NCI-H69 (cell line): ENCODE measurements at regions not wholly inside any gene's neighbourhood (a gene's known extent, or its start where the extent isn't known, plus 50 kb on each side); places are given as distances from the start of the nearest gene placed in this dataset.
A peak's percentile ranks its signal among the peaks of the same experiment; 100 is the strongest.

ENCODE experiments used
- DNase-seq: peaks from one replicate; lab custom pipeline; 2025; lab: John Stamatoyannopoulos, UW

GRCh38 chr5:19352120-19352519 lies 635.9 kb downstream of the CDH18 start:
- DNase-seq, result no peak

GRCh38 chr5:19369048-19369447 lies 619.0 kb downstream of the CDH18 start:
- peak; percentile 20 for DNase-seq

DNA sequence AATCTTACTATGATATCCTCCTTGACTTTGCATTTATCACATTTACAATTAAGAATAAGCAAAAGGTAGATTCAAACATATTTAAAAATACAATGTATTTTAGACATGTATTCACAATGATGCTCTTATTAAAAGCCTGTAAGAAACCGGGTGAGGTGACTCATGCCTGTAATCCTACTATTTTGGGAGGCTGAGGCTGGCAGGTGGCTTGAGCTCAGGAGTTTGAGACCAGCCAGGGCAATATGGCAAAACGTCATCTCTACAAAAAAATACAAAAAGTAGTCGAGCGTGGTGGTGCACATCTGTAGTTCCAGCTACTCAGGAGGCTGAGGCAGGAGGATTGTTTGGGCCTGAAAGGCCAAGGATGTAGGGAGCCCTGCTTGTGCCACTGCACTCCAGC lies 618.4 kb downstream of the CDH18 start:
- no peak for DNase-seq

- no peak for DNase-seq
Observed at GRCh38 chr5:19370655-19371386, 617.2 kb downstream of the CDH18 start.

- no peak for DNase-seq
Observed at GRCh38 chr5:19388391-19388790, 599.6 kb downstream of the CDH18 start.

DNA sequence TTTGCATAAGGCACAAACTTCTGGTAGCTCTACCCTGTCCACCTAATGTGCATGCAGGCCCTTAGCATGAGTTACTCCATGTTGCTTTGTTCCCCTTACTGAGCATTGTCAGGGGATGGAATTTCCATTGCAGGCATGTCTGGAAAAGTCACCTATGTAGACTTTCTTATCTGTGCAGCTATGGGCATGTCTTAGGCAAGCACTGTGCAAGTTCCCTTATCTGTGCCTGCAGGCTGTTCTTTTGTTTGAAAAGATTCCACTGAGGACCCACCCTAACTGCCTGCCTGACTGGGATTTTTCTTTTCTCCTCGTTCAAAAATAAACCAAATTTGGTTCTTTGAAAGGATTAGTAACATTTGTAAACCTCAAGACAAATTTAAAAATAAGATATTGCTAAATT lies 587.0 kb downstream of the CDH18 start:
- DNase-seq, result no peak

DNA sequence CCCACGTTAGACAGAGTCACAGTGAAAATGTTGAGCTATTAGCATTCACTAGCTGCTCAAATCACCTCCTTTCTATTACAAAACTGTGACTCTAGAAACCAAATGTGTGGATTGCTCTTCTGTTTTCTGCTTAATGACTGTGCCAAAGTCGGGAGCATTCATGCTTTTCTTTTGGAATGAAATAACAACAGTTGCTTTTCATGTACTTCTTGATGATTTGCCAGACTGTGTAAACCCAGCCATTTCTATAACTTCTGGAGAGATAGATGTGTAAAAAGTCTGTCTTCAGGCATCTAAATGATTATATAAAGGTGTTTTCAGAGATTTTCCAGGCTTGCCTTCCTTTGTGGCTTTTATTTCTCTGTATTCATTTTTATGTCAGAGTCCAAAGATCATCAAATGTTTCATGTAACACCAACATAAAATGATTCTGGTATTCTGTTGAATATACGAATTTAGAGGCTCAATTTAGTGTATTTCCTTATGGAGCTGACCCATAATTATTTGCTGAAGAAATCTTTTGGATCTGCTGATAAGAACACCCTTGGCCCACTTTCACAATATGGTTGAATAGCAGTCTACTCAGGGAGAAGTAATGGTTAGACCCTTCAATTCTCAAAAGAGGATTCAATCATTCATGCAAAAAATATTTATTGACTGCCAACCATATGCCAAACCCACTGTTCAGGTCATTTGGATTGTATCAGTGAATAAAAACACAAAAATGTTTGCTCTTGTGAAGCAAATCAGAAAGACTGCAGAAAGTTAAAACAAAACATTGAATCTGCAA lies 581.2 kb downstream of the CDH18 start:
- DNase-seq, result no peak

GRCh38 chr5:19408149-19408548 lies 579.9 kb downstream of the CDH18 start:
- DNase-seq, result no peak

- no peak for DNase-seq
Observed at GRCh38 chr5:19411936-19412335, 576.1 kb downstream of the CDH18 start.
